Adrenal gland (tissue), 5 donors: ENCODE measurements at regions not wholly inside any gene's neighbourhood (a gene's known extent, or its start where the extent isn't known, plus 50 kb on each side); places are given as distances from the start of the nearest gene placed in this dataset.

Experiments
- POLR2A ChIP-seq, 2 donors: fragments of 450-650 bp; IDR thresholded peaks; one replicate each; pipeline ENCODE4 v1.6.1; 2017; ENCODE audit warnings: antibody characterized with exemption in 2 of 2, mild to moderate bottlenecking in 2 of 2, moderate library complexity in 1 of 2
- TF ChIP-seq, protein P1 (sequence below), 6 experiments: fragments of 450-650 bp in 4 of 6; fragments of 200-600 bp in 2 of 6; sonication (generic) in 1 of 6; IDR thresholded peaks; 1 replicate in 5 of 6; 2 replicates in 1 of 6; pipeline versions ENCODE4 v1.5.1 to v1.8.0; 2016 to 2021; ENCODE audit warnings: antibody characterized with exemption in 6 of 6, mild to moderate bottlenecking in 2 of 6, moderate library complexity in 1 of 6
- donor health status: DM: no; HTN: no; CAD: no.

DNA sequence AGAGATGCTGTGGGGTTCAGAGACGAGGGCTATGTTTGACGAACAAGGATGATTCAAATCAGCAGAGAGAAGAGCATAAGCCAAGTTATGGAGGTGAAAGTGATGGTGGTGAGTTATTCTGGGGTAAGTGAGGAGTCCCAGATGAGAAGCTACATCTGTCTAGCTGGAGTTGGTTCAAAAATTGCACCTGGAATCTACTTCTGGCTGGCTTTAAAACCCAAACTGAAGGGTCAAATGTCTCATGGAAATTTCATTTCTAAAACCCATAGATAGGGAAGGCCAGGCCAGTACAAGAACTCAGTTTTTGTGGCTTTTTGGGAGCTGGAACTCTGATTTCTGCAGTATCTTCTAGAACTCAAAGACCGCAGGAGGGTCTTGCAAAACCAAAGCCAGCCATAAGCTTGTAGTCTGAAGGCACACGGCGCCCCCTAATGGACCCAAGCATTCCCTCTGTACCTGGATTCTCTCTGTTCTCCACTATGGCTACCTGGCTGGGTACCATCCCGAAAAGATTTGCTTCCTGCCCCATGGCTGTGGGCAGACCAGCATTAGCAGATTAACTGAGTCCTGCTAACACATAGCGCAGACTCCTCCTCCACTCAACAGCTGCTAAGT lies 229.1 kb upstream of the SLC14A2 start:
- TF ChIP-seq, protein P1, sequence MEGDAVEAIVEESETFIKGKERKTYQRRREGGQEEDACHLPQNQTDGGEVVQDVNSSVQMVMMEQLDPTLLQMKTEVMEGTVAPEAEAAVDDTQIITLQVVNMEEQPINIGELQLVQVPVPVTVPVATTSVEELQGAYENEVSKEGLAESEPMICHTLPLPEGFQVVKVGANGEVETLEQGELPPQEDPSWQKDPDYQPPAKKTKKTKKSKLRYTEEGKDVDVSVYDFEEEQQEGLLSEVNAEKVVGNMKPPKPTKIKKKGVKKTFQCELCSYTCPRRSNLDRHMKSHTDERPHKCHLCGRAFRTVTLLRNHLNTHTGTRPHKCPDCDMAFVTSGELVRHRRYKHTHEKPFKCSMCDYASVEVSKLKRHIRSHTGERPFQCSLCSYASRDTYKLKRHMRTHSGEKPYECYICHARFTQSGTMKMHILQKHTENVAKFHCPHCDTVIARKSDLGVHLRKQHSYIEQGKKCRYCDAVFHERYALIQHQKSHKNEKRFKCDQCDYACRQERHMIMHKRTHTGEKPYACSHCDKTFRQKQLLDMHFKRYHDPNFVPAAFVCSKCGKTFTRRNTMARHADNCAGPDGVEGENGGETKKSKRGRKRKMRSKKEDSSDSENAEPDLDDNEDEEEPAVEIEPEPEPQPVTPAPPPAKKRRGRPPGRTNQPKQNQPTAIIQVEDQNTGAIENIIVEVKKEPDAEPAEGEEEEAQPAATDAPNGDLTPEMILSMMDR (IDR thresholded peaks at IDR 0.05), result no peak
- no peak for TF ChIP-seq POLR2A (IDR thresholded peaks at IDR 0.05)
